A172 (cell line): ENCODE measurements at regions not wholly inside any gene's neighbourhood (a gene's known extent, or its start where the extent isn't known, plus 50 kb on each side); places are given as distances from the start of the nearest gene placed in this dataset.

Experiments
- DNase-seq: peaks from one replicate; pipeline ENCODE4 v3.0.0-alpha.2; 2015; ENCODE audit warnings: low spot score

DNA sequence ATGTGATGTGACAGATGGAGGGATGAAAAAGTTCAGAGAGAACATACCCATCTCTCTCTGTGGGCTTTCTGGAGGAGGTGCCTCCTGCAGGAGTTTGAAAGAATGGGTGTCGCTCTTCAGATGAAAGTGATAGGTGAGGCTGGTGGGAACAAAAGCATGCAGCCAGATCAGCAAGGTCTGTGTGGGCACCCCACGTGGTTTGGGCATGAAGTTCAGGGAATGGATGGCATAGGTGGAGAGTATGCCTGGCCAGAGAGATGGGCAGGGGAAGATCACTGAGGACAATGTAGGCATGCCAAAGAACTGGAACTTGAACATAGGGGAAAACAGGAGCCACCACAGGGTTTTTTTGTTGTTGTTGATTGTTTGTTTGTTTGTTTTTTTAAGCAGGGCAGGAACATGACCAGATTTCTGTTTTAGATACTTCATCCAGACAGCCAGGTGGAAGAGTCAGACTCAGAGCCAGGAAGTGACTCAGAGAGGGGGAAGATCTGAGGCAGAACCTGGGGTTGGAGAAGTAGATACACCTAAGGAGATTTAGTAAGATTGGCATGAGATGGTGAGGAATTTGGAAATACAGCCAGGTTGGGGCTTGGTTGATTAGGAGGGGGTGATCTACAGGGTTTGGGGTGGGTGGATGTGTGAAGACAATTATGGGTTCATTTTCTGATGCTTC, 64.8 kb upstream of the CLSTN2 start:
- DNase-seq: no peak

DNA sequence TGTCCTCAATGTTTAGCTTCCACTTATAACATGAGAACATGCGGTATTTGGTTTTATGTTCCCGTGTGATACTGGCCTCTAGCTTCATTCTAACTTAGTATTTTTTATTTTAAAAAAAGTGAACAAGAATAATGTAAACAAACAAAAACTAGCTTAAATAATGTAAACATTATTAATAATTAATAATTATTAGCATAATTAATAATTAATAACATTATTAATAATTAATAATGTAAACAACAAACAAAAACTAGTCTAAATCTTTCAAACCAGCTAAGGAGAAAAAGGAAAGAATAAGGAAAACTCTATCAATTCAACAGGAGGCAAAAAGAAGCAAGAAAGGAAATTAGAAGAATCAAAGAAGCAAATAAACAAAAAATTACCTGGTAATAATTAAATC, 66.2 kb upstream of the CLSTN2 start:
- no peak for DNase-seq

DNA sequence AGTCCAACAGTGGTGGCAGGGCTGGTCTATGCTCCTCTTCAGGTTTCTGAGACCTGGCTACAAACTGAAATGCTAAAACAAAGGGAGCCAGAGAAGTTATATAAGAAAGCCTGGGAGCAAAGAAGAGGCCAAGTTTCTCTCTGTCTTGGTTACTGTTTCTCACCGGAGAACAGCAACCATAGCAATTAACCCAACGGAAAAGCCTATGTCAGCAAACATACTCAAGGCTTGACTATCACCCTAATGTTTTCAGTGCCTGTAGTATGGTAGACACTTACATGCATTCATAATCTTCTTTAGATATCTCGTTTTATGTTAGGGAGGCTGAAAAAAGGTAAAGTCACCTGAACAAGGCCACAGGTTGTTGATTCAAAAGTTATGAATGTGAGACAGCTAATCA, 86.3 kb upstream of the CLSTN2 start:
- DNase-seq: no peak

DNA sequence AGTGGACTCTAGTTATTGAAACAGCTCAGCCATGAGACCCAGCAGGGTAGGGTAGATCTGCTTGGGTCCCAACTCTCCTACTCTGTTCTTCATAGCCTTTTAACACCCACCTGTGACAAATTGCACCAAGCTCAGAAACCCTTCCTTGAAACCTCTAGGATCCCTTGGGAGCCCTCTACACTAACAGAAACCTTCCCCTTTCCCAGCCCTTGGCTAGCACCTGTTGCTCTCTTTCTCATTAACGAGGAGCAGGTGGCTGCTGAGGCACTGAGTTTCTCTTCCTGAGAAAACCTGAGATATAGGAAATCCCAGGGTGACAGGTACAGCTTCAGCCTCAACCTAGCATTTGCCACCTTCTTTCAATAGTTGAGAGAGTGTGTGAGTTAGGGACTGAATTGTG, 88.3 kb upstream of the CLSTN2 start:
- DNase-seq: no peak

DNA sequence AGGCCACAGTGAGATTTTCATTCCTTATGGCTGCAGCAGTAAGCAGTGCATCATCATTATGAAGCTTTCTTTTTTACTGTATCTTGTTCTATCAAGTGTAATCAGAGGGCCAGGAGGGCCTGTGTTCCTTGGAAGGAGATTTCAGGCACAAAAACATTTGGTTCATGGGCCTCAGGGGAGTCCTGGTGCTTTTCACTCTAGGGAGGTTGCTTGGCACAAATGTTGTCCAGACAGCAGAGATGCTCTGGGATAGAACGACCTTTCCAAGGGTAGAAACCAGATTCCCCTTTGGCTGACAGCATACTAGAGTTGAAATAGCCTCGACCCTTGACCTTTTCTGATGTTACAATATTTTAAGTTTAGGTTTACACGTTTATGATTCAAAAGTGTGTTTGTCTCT, 95.3 kb upstream of the CLSTN2 start:
- no peak for DNase-seq

DNA sequence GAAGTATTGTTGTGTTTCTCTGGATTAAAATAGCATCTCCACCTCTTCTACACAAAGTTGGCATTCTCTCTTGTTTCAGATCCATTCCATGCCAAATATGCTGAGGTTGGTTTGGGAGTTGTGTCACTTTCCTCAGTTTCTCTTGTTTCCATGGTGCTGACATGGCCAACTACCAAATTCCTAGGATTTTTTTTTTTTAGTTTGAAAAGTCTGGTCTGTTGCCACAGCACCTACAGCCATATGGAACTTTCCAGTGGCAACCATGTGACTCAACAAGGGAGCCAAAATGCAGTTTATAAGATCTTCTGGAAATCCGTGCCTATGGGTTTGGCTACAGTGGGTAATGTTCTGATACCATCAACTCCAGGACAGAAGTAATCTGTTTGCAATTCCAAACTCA, 96.0 kb upstream of the CLSTN2 start:
- DNase-seq: no peak

DNA sequence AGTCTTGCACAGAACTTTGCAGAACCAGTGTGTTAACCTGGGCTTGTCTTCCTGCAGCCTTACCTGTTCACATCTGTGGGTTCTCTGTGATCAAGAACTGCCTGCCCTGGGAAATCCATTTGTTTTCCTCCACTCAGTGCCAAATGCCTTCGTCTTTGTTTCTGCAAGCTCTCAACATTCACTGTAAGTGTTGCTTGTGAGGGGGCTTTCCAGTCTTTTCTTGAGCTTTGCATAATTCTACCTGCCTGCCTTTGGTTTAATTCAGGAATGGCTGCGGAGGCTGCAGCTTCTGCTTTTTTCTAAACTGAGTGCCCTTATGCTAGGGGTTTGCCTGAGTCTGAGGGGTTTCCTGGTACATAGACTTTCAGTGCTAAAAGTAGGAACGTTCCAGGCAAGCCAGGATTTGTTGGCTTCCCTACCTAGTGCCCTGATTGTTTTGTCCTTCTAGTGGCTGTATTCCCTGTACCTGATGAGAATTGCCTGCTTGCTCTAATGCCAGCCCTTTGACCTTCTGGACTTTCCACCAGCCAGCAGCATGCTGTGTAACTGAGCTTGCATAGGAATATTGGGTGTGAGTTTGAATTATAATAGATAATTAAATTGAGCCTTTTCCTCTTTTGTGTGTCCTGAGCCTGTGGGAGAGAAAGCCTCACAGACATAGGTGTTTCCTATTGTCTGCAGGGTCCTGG, 96.6 kb upstream of the CLSTN2 start:
- DNase-seq: no peak

DNA sequence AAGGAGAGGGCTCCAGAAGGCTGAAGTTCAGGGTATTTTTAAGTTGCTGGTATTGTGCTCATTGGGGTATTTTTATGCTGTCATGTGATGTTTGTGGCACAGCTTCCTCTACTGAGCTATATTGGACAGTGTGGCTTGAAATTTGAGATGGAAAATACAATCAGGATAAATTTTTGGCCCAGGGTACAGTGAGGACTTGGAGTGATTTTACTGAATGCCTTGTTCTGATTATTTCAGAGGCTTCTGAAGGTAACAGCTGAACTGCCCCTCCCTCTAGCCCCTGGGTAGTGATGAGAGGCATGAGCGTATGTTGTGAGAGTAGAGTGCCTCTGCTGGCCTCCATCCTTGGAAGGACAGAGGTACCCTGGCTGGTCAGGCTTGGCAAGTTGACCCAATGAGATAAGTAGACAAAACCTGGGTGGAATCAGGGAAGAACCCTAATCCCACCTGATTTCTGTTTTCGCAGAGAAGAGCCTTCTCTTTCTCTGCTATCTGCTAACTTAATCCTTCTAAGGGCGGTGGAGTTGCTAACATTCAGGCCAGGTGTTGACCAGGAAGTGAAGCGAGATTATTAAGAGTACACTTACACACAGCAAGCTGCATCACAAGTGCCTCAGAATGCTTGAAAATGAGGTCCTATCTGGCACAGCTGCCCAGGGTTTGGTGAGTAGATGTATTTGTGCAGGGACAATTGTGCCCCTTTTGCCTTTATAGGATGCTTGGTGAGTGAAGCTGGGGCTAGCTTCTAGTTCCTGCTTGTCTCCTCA, 98.1 kb upstream of the CLSTN2 start:
- no peak for DNase-seq

DNA sequence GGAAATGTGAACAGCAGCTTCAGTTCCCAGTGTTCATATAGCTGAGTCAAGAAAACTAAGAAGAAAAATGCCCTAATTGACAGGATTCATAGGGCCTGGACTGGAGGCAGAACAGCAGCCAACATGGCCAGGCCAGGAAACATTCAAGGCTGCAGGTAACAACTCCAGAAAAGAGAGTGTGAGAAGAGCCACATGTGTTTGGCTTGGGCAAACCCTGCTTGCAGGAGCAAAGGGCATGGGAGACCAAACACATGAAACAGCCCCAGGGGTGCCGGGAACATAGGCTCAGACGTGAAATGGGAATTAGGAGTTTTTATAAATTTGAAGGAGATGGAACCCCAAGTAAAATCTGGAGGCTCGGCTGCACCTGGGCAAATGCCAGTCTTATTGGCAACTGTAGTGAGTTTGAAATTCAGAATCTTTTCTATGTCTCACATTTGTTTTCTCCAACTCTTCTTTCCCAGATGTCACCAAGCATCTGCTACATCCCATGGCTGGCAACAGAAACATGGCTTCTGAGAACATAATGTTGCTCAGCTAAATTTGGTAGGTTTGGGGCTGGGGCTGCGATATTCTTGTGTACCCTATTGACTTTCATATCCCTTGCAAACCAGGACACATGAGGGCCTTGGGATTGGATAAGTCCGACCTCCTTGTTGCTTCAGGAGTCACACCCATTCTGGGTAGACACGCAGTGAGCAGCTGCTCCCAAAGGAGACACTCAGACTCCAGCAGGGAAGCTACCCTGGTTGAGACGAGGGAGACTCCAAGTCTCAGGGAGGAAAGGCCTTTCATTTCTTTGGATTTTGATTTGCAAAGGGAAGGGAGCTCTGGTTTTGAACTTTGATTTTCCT, 98.9 kb upstream of the CLSTN2 start:
- DNase-seq: no peak

DNA sequence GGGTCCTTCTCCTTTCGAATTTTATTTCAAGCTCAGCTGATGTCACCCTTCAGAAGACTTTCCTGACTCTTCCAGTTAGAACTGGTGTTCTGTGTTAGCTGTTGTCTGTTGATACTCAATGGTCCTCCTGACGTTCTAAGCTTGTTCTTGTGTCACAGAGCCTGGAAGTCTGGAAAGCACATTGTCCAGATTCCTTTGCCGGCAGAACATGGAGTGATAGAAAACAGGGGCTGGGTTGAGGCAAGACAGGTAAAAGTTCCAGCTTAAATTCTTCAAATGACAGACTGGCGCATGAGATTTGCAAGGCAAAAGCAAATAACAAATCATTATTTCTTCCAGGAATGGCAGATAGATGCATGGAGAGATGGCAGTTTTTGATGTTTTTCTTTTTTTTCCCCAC, 102.0 kb upstream of the CLSTN2 start:
- DNase-seq: no peak

DNA sequence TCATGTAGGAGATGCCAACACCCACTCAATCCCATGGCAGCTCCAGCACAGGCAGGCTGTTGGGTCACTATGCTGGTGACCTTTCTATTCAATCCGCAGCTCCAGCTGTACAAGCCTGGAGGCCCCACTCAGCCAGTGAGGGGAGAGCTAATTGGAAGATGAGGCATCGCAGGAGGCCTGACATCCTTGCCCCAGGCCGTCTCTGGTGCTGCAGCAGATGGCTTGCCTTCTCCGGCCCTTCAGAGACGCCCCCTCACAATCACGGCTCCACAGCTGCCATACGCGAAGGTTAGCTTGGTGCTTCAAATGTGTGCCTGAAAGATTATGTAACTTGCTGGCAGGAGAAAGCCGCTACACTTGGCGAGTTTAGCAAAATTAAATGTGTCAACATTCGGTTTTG, 104.2 kb upstream of the CLSTN2 start:
- no peak for DNase-seq

DNA sequence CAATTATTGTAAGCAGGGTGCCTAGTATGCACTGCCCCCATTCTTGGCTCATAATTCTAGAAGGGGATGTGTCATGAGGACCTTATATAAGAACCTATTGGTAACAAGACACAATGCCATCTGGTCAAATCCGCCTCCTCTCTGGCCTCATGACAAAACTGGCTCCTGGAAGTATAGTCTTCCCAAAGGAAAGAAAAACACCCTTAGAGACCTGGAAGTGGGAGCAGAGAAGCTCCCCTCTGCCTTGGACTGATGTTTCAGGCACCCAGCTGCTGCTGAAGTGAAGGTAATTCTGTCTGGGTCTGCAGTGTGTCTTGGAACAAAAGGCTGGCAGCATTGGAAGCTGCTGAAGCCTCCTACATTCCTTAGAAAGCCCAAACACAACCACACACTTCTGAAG, 107.2 kb upstream of the CLSTN2 start:
- DNase-seq: no peak

DNA sequence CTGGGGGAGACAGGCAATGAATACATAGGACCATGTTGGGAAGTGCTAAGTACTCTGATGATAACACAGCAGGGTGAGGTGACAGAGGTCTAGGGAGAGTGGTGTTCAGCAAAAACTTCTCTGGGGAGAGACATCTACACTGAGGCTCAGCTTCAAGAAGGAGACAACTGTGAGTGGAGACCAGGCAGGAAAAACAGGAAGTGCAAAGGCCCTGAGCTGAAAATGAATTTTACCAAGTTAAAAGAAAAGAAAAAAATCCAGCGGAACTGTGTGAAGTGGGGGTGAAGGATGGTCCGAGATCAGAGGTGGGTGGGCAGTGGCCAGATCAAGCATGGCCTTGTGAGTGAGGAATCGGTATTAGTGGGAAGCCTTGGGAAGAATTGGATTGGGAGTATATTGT, 110.1 kb upstream of the CLSTN2 start:
- no peak for DNase-seq

DNA sequence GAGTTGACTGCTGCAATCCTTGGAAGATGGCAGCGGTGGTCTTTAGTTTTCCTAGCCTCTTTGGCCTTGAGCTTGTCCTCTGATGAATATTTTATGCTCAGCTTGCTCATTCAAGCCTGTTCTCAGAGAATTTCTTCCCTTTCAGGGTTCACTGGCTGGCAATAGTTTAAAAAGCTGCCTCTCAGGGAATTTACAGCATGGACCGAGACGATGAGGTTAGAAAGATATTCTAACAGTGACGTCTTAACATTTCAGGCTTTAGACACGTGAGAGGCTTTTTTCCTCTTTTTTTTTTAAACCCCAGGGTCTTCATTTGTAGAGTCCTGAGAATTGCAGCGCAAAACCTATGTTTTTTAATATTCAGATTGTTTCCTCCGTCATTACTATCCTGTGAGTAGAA, 120.3 kb upstream of the CLSTN2 start:
- DNase-seq: no peak

DNA sequence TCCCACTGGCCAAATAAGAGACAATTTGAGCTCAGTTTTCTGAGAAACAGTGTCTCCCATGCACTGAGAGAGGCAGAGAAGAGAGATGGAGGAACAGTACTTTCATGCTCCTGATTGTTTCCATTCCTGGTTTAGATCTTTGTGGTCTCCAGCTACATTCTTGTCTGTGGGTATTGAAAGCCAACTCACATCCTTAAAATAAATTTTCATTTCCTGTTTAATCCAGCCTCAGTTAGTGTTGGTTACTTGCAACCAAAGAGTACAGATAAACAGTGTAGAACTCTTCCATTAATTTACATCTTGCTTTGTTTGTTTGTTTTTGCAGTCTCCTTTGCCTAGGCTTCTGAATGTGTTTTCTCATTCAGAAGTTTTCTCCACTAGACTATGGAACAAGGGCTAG, 123.7 kb upstream of the CLSTN2 start:
- no peak for DNase-seq

DNA sequence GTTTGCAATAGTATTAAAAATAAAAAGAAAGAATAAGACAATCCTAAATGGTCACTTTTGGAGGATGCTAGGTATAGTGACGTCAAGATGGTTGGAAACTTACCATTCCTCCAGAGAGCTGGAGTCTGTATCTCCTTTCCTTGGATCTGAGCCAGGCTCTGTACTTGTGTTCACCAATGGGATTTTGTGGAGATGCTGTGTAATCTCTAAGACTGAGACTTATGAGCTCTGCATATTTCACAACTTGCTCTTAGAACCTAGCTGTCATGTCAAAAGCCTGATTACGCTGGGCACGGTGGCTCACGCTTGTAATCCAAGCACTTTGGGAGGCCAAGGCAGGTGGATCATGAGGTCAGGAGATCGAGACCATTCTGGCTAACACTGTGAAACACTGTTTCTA, 126.8 kb upstream of the CLSTN2 start:
- no peak for DNase-seq

DNA sequence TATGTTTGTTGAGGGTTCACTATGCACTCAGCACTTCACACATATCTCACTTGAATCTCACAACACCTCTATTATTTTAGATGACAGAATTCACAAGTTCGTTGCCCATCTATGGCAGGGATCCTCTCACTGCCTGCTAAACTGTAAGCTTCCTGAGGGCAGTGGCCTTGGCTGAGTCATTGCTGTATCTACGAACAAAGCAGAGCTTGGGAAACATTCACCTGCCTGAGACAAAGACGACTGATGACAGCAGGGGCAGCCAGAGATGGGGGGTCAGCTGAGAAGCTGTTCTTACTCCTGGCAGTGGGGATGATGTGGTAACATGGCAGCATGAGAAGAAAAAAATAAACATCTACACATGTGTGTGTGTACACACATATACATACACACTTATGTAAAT, 125.5 kb upstream of the NMNAT3 start:
- DNase-seq: no peak

DNA sequence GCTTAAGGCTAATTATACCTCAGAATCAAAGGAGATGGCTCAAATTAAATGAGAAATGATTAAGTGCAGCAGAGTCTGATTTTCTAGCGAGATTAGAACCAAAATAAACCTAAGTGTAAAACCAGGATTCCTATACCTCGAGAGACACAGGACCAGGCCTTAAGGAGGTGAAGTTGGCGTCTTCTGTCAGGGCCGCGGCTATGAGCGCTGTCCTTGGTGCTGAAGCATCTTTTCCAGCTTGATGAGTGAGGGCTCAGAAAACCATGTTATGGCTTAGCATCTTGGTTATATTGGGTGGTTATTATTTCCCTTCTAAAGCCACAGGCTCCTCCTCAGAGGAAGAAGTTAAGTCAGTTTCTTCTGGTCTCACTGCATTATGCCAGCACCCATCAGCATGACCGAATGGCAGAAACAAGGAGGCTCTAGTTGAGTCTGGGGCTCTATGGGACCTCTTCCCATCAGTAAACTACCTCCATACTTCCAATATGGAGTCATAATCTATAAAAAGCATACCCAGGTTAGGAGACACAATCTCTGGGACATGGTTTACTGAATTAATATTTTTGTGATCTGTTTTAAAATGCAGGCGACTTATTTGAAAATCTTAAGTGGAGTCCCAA, 120.1 kb upstream of the NMNAT3 start:
- DNase-seq: peak; percentile 18

DNA sequence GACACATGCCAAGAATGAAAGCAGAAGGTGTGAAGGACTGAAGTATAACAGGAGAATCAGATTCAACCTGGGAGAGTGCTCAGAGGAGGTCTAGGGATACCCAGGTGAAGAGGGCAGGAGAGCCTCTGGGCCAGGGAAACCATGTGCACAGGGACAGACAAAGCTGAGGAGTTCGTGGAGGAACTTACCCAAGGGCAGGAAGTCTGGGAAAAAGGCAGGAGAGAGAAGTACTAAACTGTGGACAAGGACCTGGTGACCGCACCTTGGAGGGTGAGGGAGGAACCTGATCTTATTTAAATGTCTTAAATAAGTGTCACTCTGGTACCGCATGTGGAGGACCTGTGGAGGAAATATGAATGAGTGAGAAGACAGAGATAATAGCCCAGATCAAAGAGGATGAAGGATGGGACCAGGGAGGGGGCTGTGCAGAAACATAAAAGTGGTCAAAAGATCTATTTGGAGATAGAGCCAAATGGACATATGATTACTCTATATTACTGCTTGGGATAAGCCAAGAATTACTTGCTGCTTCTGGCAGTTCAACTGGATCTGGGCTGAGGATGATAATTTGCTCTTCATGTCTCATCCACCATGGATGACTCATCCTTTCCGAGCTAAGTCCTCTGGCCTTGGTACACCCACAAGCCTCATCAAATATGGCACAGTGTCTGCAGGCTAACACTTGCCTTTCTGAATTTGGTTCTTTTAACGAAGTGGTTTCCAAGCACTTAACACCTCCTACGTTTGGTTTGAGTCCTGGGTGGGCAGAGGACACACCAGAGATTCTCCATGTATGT, 116.9 kb upstream of the NMNAT3 start:
- DNase-seq: no peak

DNA sequence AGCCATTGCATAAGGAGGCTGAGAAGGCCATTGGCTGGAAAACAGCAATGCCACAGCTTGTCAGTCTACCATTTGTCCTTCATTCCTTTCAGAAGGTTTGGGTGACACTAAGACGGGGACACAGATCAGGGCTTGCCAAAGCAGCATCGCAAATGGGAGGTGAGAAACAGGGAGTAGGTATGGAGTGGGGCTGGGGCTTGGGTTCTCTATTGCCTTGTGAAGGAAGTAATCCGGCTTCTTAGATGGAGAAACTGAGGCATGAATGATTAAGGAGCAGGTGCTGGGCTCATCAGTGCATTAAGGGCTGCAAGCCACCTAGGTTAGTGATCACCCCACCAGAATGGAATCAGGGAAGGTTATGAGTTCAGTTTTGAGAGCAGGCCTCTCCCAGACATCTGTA, 115.6 kb upstream of the NMNAT3 start:
- no peak for DNase-seq

DNA sequence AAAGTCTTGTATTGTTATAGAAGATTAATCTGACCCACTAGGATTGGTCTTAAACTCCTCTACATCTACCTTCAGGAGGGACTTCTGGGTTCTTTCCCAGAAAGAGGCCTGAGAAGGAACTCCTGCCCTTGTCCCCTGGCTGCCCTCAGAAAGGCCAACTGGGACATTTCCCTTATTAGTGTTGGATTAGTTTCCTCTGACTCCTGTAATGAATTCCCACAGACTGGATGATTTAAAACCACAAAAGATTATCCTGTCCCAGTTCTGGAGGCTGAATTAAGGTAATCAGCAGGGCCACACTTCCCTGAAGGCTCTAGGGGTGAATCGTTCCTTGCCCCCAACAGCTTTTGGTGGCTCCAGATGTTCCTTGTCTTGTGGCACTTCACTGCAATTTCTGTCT, 102.8 kb upstream of the NMNAT3 start:
- DNase-seq: no peak
